Fibroblast of lung (primary cell): ENCODE measurements at regions not wholly inside any gene's neighbourhood (a gene's known extent, or its start where the extent isn't known, plus 50 kb on each side); places are given as distances from the start of the nearest gene placed in this dataset.

Source experiments
- EZH2 ChIP-seq: IDR thresholded peaks from 2 replicates; pipeline ENCODE4 v1.5.1; 2012; ENCODE audit warnings: low read length, control low read depth, mild to moderate bottlenecking; ENCODE audit errors: missing control alignments
- TF ChIP-seq, protein P1 (sequence below), 2 donors: IDR thresholded peaks in 1 of 2; conservative IDR thresholded peaks in 1 of 2; 1 replicate in 1 of 2; 2 replicates in 1 of 2; pipeline ENCODE4 v1.5.1; 2011 to 2012; ENCODE audit warnings: low read length in 2 of 2, control low read depth in 1 of 2, inconsistent platforms in 1 of 2, low read depth in 1 of 2, mild to moderate bottlenecking in 1 of 2

- no peak for TF ChIP-seq EZH2
- TF ChIP-seq, protein P1, sequence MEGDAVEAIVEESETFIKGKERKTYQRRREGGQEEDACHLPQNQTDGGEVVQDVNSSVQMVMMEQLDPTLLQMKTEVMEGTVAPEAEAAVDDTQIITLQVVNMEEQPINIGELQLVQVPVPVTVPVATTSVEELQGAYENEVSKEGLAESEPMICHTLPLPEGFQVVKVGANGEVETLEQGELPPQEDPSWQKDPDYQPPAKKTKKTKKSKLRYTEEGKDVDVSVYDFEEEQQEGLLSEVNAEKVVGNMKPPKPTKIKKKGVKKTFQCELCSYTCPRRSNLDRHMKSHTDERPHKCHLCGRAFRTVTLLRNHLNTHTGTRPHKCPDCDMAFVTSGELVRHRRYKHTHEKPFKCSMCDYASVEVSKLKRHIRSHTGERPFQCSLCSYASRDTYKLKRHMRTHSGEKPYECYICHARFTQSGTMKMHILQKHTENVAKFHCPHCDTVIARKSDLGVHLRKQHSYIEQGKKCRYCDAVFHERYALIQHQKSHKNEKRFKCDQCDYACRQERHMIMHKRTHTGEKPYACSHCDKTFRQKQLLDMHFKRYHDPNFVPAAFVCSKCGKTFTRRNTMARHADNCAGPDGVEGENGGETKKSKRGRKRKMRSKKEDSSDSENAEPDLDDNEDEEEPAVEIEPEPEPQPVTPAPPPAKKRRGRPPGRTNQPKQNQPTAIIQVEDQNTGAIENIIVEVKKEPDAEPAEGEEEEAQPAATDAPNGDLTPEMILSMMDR (conservative IDR thresholded peaks at IDR 0.05 in 1 of 2, IDR thresholded peaks at IDR 0.05 in 1 of 2; ENCODE audit: low read depth in 1 of 2, low read length in 2 of 2): no peak
Measured at GRCh38 chr5:144594919-144595318, 424.2 kb downstream of the KCTD16 start.
